Medulla oblongata (tissue), 1 donor: ENCODE measurements at regions not wholly inside any gene's neighbourhood (a gene's known extent, or its start where the extent isn't known, plus 50 kb on each side); places are given as distances from the start of the nearest gene placed in this dataset.

Experiments
- DNase-seq: peaks from one replicate; pipeline ENCODE4 v3.0.0-alpha.2; 2015; ENCODE audit errors: extremely low spot score

DNA sequence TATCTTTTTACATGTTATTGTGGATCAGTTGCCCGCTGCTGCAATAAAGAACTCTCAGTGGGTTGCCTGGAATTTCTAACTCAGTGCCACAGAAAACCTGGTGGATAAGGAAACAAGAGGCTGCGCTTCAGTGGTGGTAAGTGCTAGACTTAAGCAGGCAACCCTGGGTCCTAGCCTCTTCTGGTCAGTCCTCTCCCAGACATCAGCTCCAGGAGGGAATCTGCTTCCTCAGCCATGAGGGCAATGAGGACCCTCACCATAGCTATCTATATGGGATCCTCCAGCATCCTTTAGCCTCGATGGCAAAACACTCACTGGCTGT lies 490.7 kb upstream of the SULF2 start:
- DNase-seq, result no peak

DNA sequence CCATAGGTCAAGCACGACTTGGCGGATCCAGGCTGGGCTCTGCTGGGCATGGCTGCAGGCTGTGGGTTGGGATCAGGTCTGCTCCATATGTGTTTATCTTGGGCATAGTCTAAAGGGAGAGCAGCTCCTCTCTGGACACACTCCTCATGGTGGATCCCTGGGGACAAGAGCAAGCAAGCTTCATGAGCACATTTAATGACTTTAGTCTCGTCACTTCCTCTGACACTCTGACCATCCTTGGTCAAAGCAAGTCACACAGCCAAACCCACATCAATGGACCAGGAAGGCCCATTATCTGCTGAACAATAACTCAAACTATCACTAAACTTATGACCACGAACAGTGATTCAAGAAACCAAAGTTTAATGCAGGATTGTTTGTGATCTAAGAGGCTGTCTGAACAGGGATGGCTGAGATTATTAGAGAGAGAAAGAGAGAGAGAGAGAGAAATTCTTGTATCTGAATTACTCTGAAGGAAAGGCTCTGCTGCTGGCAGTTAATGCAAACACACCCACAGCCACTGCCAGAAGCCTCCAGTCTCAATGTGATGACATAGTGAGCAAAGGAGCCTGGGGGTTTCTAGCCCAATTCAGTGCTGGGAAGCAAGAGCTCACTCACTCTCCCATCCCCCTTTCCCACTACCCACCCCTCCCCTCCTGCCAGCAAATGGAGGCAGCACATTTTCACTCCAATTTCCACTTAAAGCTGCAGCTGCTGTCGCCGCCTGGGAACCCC lies 490.2 kb upstream of the SULF2 start:
- no peak for DNase-seq

DNA sequence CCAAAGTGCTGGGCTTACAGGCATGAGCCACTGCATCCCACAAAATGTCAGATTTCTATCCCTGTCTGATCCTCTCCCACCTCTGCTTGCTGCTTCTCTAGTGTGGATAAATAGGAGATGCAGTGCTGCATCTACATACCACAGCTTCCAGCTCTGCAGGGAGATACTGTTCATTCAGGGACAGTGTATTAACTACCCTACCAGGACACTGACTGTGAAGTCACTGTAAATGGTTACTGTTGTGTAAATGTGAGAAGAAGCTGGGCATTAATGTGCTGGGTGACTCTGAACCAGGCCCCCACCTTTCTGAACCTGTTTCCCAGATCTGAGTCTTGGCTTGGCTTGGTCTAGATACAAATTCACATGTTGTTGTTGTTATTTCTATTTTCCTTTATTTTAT lies 488.6 kb upstream of the SULF2 start:
- no peak for DNase-seq

DNA sequence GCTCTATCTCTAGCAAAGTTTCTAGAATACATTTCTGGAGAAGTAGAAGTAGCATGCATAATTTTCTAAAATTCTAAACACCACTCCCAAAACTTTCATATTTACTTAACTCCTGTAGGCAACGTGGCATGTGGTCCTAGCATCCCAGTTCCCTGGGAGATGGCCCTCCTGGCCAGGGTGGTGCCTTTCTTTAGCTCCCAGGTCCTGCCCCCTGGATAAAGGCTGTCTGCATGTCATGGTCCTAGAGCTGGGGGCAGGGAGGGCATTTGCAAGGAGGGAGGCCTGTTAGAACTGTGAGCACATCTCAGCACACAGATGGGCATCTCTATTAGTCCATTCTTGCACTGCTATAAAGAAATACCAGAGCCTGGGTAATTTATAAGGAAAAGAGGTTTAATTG lies 485.6 kb upstream of the SULF2 start:
- no peak for DNase-seq

DNA sequence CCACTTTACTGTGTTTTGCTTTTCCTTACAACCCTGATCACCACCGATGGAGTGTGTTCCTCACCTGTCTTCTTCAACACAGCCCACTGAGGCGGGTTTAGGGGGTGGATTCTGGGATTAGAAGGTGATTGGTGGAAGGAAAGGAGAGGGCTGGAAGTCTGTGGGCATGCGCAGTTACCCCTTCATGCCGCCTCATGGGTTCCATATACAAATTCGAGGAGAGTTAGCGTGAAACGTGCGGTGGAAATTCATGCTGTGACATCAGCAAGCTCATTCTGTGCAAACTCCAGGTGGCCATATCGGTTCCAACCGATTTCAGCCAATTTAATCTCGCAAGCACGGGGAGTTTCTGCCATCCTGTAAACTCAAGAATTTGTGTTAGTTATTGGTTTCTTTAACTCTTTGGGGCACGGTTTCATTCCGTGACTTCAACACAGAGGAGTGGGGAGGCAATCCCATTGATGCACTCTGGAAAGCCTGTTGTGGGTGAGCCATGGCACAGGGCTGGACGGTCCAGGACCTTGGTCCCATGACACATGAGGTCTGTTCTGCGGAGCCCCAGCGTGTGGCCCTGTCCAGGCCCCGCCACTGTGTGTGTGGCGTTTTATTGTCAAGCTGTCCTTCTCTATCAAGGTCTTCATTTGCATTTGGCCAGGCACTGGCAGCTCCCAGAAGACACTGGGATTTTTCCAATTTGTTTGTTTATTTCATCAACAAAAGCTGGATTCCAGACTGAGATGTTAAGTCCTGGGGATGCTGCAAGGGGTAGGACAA lies 482.8 kb upstream of the SULF2 start:
- no peak for DNase-seq

DNA sequence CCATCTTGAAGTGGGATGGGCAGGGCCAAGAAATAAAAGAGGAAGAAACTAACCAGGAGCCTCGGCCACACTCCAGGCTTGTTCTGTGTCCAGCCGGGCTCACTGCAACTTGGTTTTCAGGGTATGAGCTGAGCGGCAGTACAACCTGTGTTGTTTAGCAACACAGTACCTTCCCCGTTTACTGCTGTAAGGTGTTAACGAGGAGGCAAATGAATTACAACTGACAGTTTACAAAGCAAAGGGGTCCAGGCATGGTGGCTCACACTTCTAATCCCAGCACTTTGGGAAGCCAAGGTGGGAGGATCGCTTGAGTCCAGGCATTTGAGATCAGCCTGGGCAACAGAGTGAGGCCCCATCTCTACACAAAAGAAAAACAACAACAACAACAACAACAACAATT lies 481.3 kb upstream of the SULF2 start:
- no peak for DNase-seq

DNA sequence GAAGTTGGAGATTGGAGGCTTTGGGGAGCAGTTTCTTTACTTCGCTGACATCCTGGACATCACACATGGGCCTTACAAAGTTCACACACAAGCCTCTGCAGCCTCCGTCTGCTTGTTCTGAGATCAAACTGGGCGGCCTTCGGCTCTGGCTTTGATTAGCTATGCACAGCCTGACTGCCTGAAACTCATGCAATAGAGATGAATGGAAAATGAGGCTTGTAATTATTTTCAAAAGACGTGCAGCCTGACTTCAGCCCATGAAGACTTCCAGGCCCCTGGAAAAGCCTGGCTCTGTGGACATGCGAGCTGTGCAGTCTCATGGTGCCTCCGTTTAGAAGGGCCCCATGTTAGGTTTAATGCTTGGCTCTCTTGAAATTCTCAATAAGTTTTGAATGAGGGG lies 480.5 kb upstream of the SULF2 start:
- DNase-seq, result no peak

DNA sequence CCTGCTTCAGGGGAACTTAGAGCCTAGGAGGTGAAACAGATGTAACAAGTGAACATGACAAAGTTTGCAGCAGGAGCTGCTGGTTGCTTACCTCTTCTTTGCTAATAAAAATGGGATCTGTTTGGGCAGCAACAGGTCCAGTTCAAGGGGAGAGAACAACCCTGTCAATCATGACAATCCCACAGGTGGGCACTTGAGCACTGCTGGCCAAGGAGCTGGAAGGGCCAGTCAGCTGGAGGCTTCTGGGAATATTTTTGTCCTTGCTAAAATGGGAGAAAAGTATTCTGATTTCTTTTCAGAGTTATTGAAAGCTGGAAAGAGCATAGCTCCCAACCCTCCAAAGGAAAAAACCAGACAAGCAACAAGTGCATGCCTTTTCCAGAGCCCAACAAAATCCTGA lies 477.7 kb upstream of the SULF2 start:
- DNase-seq, result no peak

DNA sequence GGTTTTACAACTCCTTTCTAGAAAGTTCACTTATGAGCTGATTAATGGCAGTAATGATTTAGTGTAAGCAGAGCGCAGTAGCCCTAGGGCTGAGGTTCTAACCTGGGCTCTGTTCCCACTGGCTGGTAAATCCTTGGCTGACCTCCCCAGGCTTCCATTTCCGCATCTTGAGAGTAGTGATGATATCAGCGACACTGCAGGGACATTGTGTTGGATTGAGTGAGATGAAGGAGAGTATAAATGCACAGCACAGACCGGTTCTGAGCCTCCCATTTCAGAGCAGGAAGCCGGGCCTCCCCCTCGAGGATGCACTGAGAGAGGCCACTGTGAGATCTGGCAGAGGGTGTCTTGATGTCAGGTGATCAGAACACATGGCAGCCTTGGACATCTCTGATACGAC lies 477.2 kb upstream of the SULF2 start:
- no peak for DNase-seq

DNA sequence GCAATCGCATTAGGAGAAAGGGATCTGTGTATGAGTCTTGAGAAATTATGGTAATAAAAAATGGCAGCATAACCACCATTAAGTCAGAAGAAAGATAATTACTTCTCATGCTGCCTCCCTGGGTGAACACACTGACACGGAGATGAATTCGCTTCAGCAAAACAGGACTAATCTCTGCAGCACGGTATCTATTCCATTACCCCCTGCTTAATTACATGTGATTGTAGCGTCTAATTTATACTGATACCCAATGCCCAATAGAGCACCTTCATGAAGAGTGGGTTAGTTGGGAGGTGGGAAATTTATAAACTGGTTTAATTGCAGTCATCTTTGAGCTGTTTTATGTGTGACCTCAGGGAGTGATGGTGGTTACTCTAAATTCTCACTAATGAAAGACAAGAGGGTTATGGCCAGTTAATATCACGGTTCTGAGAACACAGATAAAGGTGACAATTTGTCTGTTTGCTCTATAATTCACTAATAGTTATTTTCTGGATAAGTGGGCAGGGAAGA lies 476.2 kb upstream of the SULF2 start:
- no peak for DNase-seq

DNA sequence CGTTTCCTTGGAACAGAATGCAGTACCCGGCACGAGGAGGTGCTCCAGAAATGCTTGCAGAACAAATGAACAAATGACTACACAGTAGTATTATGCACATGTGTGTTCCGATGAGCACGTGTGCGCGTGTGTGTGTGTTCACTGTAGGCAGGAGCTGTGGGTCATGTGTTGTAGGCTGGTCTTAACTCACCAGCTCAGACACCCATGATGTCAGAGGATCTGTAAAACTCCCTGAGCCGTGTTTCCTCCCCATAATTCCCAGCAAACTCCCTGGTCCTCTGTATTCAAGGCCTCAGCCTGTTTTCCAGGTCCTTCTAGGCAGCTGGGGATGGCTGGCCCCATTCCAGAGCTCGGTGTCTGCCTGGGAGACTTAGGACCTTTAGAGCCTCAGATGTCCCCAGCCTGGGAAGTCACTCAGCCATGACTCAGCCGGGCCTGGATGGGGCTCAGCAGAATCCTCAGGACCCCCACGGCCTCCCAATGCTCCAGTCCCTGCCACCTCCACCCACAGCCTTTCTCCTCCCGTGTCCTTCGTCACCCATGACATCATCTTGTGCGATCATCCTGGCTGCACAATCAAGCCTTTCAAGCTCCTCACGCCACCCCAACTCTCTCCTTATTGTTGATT lies 475.0 kb upstream of the SULF2 start:
- no peak for DNase-seq

DNA sequence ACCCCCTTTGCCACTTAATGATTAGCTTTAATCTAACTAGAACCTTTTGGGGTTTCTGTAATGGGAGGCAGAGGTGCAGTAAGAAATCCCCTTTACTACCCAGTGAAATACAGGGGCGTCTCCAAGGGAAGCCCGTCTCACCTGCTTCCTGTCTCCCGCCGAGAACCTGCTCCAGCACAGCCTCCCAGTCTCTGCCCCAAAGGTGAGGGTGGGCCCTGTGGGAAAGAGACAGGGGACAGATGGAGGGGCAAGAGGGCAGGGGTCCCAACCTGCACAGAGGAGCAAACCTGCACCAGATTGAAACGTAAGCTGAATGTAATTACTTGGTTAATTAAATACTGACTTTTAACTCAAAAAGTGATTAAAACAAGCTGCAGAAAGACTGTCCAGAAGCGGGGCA lies 474.2 kb upstream of the SULF2 start:
- DNase-seq, result no peak

DNA sequence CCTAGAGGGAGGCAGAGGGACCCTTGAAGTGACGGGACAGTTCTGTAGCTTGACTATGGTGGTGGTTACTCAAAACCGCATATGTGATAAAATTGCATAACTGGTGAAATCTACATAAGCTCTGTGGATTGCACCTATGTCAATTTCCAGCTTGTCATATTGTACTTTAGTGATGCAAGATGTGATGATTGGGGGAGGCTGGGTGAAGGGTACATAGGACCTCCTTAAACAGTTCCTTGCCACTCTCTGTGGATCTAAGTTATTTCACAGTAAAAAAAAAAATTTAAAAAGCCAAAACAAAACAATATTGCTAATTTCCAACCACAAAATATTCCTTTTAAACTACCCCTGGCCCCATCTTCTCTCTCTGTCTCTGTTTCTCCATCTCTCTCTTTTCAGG lies 472.6 kb upstream of the SULF2 start:
- no peak for DNase-seq

DNA sequence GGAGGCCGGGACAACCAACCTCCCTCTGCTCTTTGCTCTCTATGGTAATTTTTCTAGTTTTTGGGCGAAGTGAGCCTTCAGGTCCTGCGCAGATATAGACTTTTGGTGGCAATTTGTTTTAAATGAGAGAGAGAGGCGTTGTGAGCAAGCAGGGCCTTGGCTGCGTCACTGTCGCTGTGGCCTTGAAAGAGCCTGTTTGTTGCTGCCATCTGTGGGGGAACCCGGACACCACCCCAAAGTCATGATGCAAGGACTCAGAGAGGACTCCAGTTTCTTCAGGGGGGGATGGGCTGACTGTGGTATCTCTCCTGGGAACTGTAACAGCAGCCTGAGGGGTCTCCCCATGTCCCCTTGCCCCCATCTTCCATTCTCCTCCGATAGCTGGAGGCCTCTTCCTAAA lies 462.7 kb upstream of the SULF2 start:
- DNase-seq, result no peak

DNA sequence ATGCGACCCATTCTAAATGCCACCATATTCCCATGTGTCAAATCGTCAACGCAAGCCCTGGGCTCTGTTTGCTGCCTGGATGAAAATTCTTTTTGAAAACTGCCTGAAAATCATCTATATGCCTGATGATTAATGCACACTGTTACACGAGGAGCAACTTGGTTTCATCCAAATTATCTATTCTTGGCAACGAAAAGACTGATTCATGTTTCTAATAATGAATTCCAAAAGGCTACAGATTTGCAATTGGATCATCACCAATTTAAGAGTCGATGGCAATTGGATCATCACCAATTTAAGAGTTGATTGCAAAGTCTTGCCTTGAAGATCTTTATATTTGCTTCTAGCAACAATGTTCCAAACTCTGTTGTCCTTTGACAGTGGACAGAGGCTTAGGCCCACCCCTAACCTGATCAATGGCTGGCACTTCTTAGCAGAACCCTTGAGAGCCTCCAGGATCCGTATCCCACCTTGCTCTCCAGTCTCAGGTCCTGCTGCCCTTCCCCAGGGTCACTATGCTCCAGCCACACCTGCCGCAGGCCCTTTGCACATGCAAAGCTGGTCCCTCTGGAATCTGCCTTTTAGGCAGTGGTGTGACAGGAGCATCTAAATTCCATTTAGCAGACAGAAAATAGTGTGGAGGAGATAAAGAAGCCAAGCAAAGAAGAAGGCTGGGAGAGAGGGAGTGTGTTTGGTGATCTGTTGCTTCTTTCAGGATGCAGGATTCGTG lies 460.9 kb upstream of the SULF2 start:
- DNase-seq, result no peak

DNA sequence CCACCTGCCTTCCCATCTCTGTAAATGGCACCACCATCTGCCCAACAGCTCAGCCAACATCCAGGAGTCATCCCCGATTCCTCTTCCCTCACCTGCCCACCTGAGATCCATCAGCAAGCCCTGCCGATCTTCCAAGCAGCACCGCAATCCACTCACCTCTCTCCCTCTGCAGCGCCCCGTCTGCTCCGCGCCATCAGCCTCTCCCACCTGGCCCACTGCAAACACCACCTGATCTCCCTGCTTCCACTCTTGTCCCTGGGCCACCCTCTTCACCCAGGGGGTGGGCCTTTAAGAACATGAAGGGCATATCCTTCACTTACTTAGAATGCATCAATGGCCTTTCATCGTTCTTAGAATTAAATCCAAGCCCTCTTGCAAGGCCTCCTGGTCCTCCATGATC lies 457.3 kb upstream of the SULF2 start:
- no peak for DNase-seq

DNA sequence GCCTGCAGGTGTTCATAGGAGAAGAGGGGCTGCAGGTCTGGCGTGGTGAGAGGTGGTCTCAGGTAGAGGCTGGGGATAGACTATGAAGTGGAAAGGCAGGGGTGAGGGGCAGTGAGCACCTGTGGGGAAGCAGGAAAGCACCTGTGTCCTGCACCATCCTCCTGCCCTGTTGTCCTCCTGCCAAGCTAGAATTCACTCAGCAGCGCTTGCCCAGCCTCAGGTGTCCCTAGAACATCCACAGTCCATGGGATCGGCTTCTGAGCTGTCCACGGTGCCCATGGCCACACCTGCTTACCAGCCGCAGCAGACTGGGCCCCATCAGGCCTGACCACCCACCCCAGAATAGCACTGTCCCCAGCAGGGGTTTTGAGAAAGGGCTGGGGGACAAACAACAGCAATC lies 456.2 kb upstream of the SULF2 start:
- DNase-seq, result no peak

DNA sequence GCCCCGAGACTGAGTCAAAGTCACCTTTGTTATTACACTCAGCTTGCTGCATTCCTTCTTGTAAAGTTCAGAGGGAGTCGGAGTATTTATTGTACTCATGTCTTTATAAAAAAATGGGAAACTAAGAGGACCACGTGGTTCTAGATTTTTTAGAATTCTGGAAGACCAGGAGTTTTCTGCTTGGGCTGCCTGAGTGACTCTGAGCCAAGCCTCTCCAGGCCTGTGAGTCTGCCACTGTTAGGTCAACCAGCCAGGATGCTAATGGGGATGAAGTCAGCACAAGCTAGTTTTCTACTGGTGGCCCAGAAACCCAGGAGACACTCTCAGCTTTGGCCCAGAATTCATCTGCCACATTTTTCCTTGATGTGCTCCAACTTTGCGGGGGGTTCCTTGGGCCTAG lies 453.5 kb upstream of the SULF2 start:
- peak; percentile 82 for DNase-seq

DNA sequence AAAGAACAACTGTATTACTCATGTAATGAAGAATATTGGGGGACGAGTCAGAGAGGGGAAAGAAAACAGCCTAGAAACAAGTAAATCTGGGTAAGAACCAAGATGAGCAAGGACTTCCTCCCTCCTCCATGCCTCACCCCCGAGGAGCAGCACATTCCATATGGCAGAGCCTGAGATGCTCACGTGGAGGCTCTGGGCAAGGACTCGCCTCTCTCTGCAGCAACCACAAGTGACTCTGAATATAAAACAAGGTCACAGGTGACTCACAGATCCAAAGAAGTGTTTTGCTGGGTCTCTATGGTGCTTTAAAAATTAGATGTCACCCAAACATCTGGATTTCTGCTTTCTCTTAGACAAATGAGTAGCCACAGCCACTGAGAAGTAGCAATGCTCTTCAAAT lies 453.0 kb upstream of the SULF2 start:
- no peak for DNase-seq

DNA sequence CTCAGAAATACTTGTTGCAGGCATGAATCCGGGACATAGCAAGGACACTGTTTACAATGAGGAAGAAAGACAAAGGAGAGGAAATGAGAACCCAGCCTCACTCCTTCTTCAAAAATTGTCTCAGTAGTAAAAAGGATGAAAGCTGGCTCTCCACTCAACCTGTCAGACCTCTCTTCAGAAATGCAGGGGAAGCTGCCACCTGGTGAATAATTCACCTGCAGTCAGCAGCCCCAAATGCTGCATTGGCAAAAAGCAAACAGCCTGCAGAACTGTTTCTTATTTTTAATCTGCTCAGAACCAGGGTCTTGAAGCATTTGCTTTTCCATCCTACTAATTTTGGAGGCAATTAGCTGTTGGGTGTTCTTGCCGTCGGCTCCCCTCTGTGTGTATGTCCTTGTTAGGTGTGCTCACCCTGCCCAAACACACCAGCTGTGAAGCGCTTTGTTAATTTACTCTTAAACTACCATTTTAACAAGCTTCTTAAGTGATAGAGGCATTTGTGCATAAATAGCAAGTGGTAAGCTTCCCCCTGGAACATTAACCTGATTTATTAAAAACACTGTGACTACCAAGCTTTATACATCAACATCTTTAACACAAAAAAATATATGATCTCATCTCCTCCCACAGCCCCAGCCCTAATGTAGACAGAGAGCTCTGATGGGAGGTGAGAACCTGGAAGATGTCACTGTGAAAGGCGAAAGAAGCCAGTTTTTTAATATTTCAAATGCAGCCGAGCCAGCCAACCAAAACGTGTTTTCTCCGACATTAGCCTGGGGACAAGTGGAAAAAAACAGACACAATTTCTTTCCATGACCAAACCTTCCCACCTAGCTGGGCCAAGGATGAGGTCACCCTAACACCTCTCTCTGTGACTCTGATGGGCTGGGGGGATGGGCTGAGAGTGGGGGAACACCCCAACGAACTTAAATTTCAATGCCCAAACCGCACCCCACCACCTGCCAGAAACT lies 451.0 kb upstream of the SULF2 start:
- DNase-seq, result no peak

DNA sequence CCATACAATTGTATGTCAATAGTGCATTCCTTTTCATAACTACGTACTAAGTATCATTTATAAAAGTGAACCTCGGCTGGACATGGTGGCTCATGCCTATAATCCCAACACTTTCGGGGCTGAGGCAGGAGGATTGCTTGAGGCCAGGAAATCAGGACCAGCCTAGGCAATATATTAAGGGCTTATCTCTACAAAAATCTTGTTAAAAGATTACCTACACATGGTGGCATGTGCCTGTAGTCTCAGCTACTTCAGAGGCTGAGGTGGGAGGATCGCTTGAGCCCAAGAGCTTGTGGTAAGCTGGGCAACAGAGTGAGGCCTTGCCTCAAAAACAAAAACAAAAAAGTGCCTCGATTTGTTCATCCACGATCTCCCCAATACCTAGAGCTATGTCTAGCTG lies 449.7 kb upstream of the SULF2 start:
- no peak for DNase-seq
